LoVo (cell line): ENCODE measurements at regions not wholly inside any gene's neighbourhood (a gene's known extent, or its start where the extent isn't known, plus 50 kb on each side); places are given as distances from the start of the nearest gene placed in this dataset.

Source experiments
- DNase-seq: peaks from one replicate; pipeline ENCODE4 v3.0.0-alpha.2; 2016; ENCODE audit warnings: low spot score

GRCh38 chr1:58310881-58311280 is 235.6 kb downstream of the OMA1 start:
- no peak for DNase-seq

- no peak for DNase-seq
Measured at GRCh38 chr1:58310469-58310868, 236.1 kb downstream of the OMA1 start.

- DNase-seq: no peak
Measured at GRCh38 chr1:58308206-58308605, 238.3 kb downstream of the OMA1 start.

GRCh38 chr1:58307431-58307830 is 239.1 kb downstream of the OMA1 start:
- DNase-seq: no peak

GRCh38 chr1:58305622-58306021 is 240.9 kb downstream of the OMA1 start:
- no peak for DNase-seq

- DNase-seq: no peak
Measured at GRCh38 chr1:58304346-58304975, 242.1 kb downstream of the OMA1 start.

GRCh38 chr1:58303841-58304240 is 242.7 kb downstream of the OMA1 start:
- no peak for DNase-seq

GRCh38 chr1:58293388-58293787 is 253.1 kb downstream of the OMA1 start:
- no peak for DNase-seq

GRCh38 chr1:58290685-58291372 is 255.7 kb downstream of the OMA1 start:
- peak; percentile 37 for DNase-seq

- DNase-seq: no peak
Measured at GRCh38 chr1:58288624-58289142, 257.8 kb downstream of the OMA1 start.

- no peak for DNase-seq
Measured at GRCh38 chr1:58287894-58288623, 258.5 kb downstream of the OMA1 start.

GRCh38 chr1:58284225-58284510 is 262.4 kb downstream of the OMA1 start:
- no peak for DNase-seq

GRCh38 chr1:58283388-58284224 is 262.9 kb downstream of the OMA1 start:
- no peak for DNase-seq

GRCh38 chr1:58282623-58283387 is 263.7 kb downstream of the OMA1 start:
- DNase-seq: no peak

- DNase-seq: no peak
Measured at GRCh38 chr1:58266242-58266641, 280.3 kb downstream of the OMA1 start.

GRCh38 chr1:58264462-58264861 is 282.1 kb downstream of the OMA1 start:
- no peak for DNase-seq

GRCh38 chr1:58262702-58263101 is 283.8 kb downstream of the OMA1 start:
- DNase-seq: no peak

- DNase-seq: no peak
Measured at GRCh38 chr1:58258082-58258481, 288.4 kb downstream of the OMA1 start.

GRCh38 chr1:58257003-58257402 is 289.5 kb downstream of the OMA1 start:
- DNase-seq: no peak

GRCh38 chr1:58256546-58256945 is 290.0 kb downstream of the OMA1 start:
- no peak for DNase-seq

GRCh38 chr1:58256041-58256440 is 290.5 kb downstream of the OMA1 start:
- no peak for DNase-seq

- no peak for DNase-seq
Measured at GRCh38 chr1:58255192-58255591, 291.3 kb downstream of the OMA1 start.
